HG02588 (cell line): ENCODE measurements at regions not wholly inside any gene's neighbourhood (a gene's known extent, or its start where the extent isn't known, plus 50 kb on each side); places are given as distances from the start of the nearest gene placed in this dataset.
A peak's percentile ranks its signal among the peaks of the same experiment; 100 is the strongest.

Source experiments
- ATAC-seq: cut with Tn5 transposase; IDR thresholded peaks from one replicate; pipeline ENCODE4 v1.9.1; 2021; ENCODE audit warnings: mild to moderate bottlenecking, moderate library complexity; ENCODE audit not compliant: unreplicated experiment

GRCh38 chr4:35965300-35965699 is 279.0 kb downstream of the ARAP2 start:
- ATAC-seq, result peak; percentile 40

DNA sequence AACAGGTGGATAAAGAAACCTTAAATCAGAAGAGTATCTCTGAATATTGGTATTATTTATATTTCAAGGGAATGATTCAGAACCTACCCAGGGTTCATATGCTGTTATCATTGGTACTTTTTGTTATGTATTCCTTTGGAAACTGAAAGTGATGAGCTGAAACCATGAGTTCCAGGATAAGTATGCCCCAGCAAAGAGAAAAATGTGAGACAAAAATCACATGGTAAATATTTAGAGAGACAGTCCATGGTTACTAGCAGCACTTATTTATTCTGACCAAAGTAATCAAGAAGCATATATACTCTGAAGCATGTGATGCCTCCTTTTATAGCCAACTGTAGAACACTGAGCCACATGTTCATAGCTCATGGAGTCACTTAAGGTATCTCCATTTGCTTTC is 277.7 kb downstream of the ARAP2 start:
- no peak for ATAC-seq

- ATAC-seq, result peak; percentile 71
Observed at GRCh38 chr4:35970366-35970960, 273.9 kb downstream of the ARAP2 start.

- no peak for ATAC-seq
Observed at GRCh38 chr4:35972814-35973213, 271.5 kb downstream of the ARAP2 start.

- no peak for ATAC-seq
Observed at GRCh38 chr4:35975617-35976355, 268.5 kb downstream of the ARAP2 start.

DNA sequence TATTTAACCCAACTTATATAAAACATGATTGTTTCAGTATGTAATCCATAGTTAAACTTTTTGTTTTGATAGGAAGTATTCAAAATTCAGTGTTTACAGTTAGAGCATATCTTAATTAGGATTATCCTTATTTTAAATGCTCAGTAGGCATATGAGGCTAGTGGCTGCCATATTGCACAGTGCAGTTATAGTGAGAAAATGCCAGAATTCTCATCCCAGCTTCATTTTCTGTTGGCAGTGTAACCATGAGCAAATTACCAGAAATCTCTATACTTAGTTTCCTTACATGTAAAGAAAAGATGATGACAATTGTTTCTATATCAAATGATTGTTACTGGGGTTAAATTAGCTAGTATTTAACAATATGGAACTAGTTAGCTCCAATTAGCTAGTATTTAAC is 265.8 kb downstream of the ARAP2 start:
- ATAC-seq, result no peak

- ATAC-seq, result no peak
Observed at GRCh38 chr4:35982318-35982717, 262.0 kb downstream of the ARAP2 start.

- ATAC-seq, result no peak
Observed at GRCh38 chr4:35986537-35986936, 257.8 kb downstream of the ARAP2 start.

DNA sequence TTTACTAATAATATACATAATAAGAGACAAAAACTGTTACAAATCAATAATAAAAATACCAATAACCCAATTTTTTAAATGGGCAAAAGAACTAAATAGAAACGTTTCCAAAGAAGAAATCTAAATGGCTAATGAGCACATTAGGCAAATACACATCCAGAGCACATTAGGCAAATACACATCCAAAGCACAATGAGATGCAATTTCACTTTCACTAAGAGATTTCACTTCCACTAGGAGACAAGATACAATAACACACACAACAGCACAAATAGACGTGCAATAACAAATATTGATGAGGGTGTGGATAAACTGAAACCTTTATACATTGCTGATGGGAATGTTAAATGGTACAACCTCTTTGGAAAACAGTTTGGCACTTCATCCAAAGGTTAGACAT is 250.7 kb downstream of the ARAP2 start:
- ATAC-seq, result no peak

DNA sequence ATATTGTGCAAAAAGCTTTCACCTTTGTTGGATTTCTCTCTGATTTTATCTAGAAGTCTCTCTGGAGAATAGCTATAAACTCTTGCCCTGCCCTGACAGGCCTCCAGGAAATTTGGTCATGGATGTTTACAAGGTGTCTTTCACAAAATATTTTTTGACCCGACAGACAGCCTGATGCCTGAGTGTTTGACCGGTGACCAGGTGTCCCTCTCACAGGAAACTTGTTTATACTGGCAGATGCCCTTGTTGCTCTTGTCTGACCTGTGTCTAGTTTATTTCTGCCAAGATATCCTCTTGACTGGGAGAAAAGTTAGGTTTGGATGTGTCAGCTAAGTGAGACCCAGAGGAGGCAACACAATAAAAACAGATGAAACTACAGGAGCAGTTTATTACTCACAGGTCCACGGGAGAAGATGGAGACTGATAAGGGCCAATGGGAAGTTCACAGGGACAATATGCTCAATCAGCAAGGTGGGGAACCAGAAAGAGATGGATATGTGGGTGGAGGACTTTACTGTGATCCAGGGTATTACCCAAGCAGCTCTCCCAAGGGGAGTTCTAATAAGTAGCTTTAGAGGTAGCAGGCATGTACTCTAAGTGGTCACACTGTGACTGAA is 243.3 kb downstream of the ARAP2 start:
- no peak for ATAC-seq

- ATAC-seq, result no peak
Observed at GRCh38 chr4:36003051-36003450, 241.3 kb downstream of the ARAP2 start.

GRCh38 chr4:36004204-36004851 is 240.0 kb downstream of the ARAP2 start:
- ATAC-seq, result no peak

- ATAC-seq, result no peak
Observed at GRCh38 chr4:36006226-36006625, 238.1 kb downstream of the ARAP2 start.

- no peak for ATAC-seq
Observed at GRCh38 chr4:36010397-36010929, 233.9 kb downstream of the ARAP2 start.

GRCh38 chr4:36011381-36011780 is 232.9 kb downstream of the ARAP2 start:
- no peak for ATAC-seq

DNA sequence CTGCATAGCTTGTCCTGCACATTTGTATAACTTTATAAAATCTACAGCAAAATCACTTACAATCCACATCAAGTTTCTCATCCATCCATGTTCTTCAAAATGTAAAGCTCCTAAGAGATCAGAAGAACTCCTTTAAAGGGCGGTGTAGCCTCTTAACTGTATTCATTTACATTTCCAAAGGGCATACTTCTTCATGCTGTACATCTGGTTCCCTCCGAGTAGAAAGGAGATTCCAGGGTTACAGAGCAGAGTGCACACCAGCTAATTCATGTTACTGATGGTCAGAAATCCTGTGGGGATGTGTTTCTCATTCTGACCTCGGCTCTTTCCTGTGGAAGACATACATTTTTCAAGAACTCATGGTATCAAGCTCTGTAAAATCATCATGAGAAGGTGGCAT is 231.8 kb downstream of the ARAP2 start:
- ATAC-seq, result no peak

DNA sequence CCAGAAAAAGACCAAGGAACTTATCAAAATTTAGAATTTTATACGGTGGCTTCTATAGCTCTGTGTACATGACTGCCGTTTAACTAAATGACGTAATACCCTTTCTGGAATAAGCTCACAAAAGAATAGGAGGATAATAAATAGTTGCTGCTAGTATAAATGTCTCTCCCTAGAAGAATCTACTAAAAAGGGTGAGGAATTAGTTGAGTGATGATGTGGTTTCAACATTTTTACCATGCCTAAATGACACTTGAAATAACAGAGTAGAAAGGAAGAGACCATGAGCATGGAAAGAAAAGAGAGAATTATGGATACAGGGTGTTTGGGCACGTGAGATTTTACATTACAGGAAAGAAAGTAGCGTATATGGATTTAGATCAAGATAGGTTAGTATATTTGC is 231.1 kb downstream of the ARAP2 start:
- no peak for ATAC-seq
